PC-9 (cell line): ENCODE measurements at regions not wholly inside any gene's neighbourhood (a gene's known extent, or its start where the extent isn't known, plus 50 kb on each side); places are given as distances from the start of the nearest gene placed in this dataset.

Source experiments
- BruUV-seq: library from RNA; stranded (reverse); fragments of 400-500 nt; replicated peaks from 2 replicates; lab custom pipeline; 2021; lab: Mats Ljungman, UMichigan
- CTCF ChIA-PET: fragments of 300-600 bp; sonication (Branson Sonifier 250); formaldehyde crosslinking; loops from one replicate; lab custom pipeline; 2022; ENCODE audit warnings: antibody characterized with exemption; lab: Charles Lee
- POLR2A ChIA-PET: fragments of 300-600 bp; sonication (Branson Sonifier 250); formaldehyde crosslinking; loops from one replicate; lab custom pipeline; 2022; ENCODE audit warnings: antibody characterized with exemption; ENCODE audit not compliant: unreplicated experiment; lab: Charles Lee
- DNase-seq, 2 experiments: peaks; one replicate each; pipeline versions ENCODE4 v3.0.0 to v3.0.0-alpha.2; 2015 to 2022; ENCODE audit warnings: mixed read lengths in 1 of 2
- H2AFZ ChIP-seq: fragments of 200-600 bp; sonication (generic); 2 replicates; pipeline ENCODE4 v1.8.1; 2017; ENCODE audit warnings: antibody characterized with exemption
- H3F3A ChIP-seq: fragments of 200-600 bp; sonication (generic); 2 replicates; pipeline ENCODE4 v1.8.1; 2017; ENCODE audit warnings: antibody characterized with exemption, mild to moderate bottlenecking, low read depth; ENCODE audit not compliant: insufficient read depth
- H3K27ac ChIP-seq: fragments of 200-600 bp; sonication (generic); 2 replicates; pipeline ENCODE4 v1.6.1; 2016; ENCODE audit warnings: mixed run types
- H3K27me3 ChIP-seq: fragments of 200-600 bp; sonication (generic); 2 replicates; pipeline ENCODE4 v1.6.1; 2016; ENCODE audit warnings: low read depth, mixed run types; ENCODE audit not compliant: insufficient read depth
- H3K36me3 ChIP-seq: fragments of 200-600 bp; sonication (generic); 2 replicates; pipeline ENCODE4 v1.6.1; 2016; ENCODE audit warnings: low read depth, mixed run types
- H3K4me1 ChIP-seq: fragments of 200-600 bp; sonication (generic); replicated peaks from 2 replicates; pipeline ENCODE4 v1.6.1; 2016; ENCODE audit warnings: mixed run types; ENCODE audit not compliant: insufficient read depth
- H3K4me2 ChIP-seq: fragments of 200-600 bp; sonication (generic); 2 replicates; pipeline ENCODE4 v1.6.1; 2017; ENCODE audit warnings: mixed run types
- H3K4me3 ChIP-seq: fragments of 200-600 bp; sonication (generic); 2 replicates; pipeline ENCODE4 v1.6.1; 2016; ENCODE audit warnings: mixed run types
- H3K79me2 ChIP-seq: fragments of 200-600 bp; sonication (generic); 2 replicates; pipeline ENCODE4 v1.6.1; 2017; ENCODE audit warnings: low read depth, mixed run types
- H3K9me2 ChIP-seq: fragments of 200-600 bp; sonication (generic); 2 replicates; pipeline ENCODE4 v1.8.1; 2017; ENCODE audit warnings: mild to moderate bottlenecking; ENCODE audit not compliant: insufficient read depth
- H3K9me3 ChIP-seq: fragments of 200-600 bp; sonication (generic); 2 replicates; pipeline ENCODE4 v1.8.1; 2016; ENCODE audit warnings: low read depth; ENCODE audit not compliant: insufficient read depth
- H4K20me1 ChIP-seq: fragments of 200-600 bp; sonication (generic); 2 replicates; pipeline ENCODE4 v1.8.1; 2017; ENCODE audit not compliant: insufficient read depth
- EZH2 ChIP-seq: fragments of 200-600 bp; sonication (generic); IDR thresholded peaks from 2 replicates; pipeline ENCODE4 v1.8.0; 2017; ENCODE audit warnings: antibody characterized with exemption, low read depth
- intact Hi-C: fragments of 100-400 bp; cut with micrococcal nuclease; formaldehyde crosslinking; loops from one replicate; pipeline ENCODE4 v1.10.0; 2022; ENCODE audit not compliant: unreplicated experiment
- TF ChIP-seq, protein P1 (sequence below): fragments of 200-600 bp; sonication (generic); conservative IDR thresholded peaks from 2 replicates; pipeline ENCODE4 v1.6.1; 2017; ENCODE audit warnings: mixed run types, antibody characterized with exemption, mild to moderate bottlenecking, moderate library complexity

DNA sequence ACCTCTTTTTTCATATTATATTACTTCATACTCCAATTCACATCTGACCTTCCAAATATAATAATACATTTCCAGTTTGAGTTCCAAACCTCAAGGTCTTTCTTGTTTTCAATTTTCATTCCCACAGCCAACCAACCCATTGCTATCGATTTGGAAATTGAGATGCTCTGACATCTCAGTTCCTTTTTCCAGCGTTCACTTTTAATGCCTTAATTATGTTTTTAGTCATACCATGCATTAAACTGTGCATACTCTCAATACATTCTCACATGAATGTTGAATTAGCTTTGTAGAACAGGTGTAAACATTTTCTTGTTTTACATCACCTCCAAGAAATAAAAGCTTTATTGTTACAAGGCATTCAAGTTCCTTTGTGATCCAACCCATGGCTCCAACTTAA is 294.2 kb upstream of the ANO3 start:
- Histone ChIP-seq H3K9me2 (no peaks in the 10 kb centered on the region), H3F3A (no peaks in the 10 kb centered on the region), H2AFZ (no peak overlapping the region), H3K27me3 (no peaks in the 10 kb centered on the region), H3K36me3 (no peaks in the 10 kb centered on the region), H3K27ac (no peak overlapping the region), H3K4me2 (no peak overlapping the region), H3K79me2 (no peaks in the 10 kb centered on the region), H4K20me1 (no peaks in the 10 kb centered on the region), H3K4me1 (no peaks in the 10 kb centered on the region), H3K9me3 (no peaks in the 10 kb centered on the region), H3K4me3 (no peak overlapping the region)
- TF ChIP-seq, protein P1, sequence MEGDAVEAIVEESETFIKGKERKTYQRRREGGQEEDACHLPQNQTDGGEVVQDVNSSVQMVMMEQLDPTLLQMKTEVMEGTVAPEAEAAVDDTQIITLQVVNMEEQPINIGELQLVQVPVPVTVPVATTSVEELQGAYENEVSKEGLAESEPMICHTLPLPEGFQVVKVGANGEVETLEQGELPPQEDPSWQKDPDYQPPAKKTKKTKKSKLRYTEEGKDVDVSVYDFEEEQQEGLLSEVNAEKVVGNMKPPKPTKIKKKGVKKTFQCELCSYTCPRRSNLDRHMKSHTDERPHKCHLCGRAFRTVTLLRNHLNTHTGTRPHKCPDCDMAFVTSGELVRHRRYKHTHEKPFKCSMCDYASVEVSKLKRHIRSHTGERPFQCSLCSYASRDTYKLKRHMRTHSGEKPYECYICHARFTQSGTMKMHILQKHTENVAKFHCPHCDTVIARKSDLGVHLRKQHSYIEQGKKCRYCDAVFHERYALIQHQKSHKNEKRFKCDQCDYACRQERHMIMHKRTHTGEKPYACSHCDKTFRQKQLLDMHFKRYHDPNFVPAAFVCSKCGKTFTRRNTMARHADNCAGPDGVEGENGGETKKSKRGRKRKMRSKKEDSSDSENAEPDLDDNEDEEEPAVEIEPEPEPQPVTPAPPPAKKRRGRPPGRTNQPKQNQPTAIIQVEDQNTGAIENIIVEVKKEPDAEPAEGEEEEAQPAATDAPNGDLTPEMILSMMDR: no peak
- no peak for TF ChIP-seq EZH2
- intact Hi-C loops: no loop called here
- no peak for DNase-seq
- ChIA-PET CTCF (no interaction called here), POLR2A (no interaction called here)
- BruUV-seq: no TSS peak

- no peak for DNase-seq
- ChIA-PET CTCF (no interaction called here), POLR2A (no interaction called here)
- no peaks in the 10 kb centered on the region for H4K20me1 ChIP-seq
- no peaks in the 10 kb centered on the region for H3K9me3 ChIP-seq
- no peaks in the 10 kb centered on the region for H3K4me1 ChIP-seq
- H3K9me2 ChIP-seq: no peaks in the 10 kb centered on the region; the same call in 1 of the 2 replicates
- H2AFZ ChIP-seq: no peak overlapping the region
- TF ChIP-seq, protein P1: no peak
- no peak for TF ChIP-seq EZH2
- intact Hi-C loops: no loop called here
- H3F3A ChIP-seq: no peaks in the 10 kb centered on the region
- no peaks in the 10 kb centered on the region for H3K27me3 ChIP-seq
- H3K4me3 ChIP-seq: no peak overlapping the region
- no TSS peak for BruUV-seq
- H3K36me3 ChIP-seq: no peaks in the 10 kb centered on the region
- no peak overlapping the region for H3K27ac ChIP-seq
- no peaks in the 10 kb centered on the region for H3K79me2 ChIP-seq
- H3K4me2 ChIP-seq: no peak overlapping the region
Observed at GRCh38 chr11:26040339-26040738, 291.6 kb upstream of the ANO3 start.

DNA sequence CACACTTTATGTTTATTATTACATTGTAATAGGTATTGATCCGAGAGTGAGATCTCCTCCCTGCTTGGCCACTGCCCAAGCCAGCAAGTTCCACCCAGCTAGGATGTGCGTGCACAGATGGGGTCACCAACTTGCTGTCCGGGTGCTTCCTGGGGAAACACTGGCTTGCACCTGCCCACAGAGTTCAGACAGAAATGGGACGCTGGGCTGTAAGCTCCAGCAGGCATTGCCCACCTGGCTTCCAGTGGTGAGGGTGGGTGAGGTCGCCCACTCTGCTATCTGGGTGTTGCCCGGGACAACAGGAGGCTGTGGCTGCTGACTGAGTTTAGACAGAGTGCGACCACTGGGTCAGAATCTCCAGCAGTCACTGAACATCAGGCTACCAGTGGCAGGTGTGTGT is 289.8 kb upstream of the ANO3 start:
- Histone ChIP-seq H3K4me1 (no peaks in the 10 kb centered on the region), H3F3A (no peaks in the 10 kb centered on the region), H3K27ac (no peak overlapping the region), H3K9me2 (no peaks in the 10 kb centered on the region; the same call in 1 of the 2 replicates), H3K9me3 (no peaks in the 10 kb centered on the region), H3K79me2 (no peaks in the 10 kb centered on the region), H4K20me1 (no peaks in the 10 kb centered on the region), H3K36me3 (no peaks in the 10 kb centered on the region), H3K4me2 (no peak overlapping the region), H2AFZ (no peak overlapping the region), H3K27me3 (no peaks in the 10 kb centered on the region), H3K4me3 (no peak overlapping the region)
- TF ChIP-seq, protein P1: no peak
- no peak for TF ChIP-seq EZH2
- ChIA-PET POLR2A (no interaction called here), CTCF (no interaction called here)
- DNase-seq: no peak
- no TSS peak for BruUV-seq
- intact Hi-C loops: no loop called here
